SHP77 treated with DMSO at 0.1 percent for 48 hours (cell line): ENCODE measurements at regions not wholly inside any gene's neighbourhood (a gene's known extent, or its start where the extent isn't known, plus 50 kb on each side); places are given as distances from the start of the nearest gene placed in this dataset.
"Not testable (repeated sequence)": the region's sequence is repeated elsewhere in the genome, so short reads cannot be mapped to it uniquely, and the experiment has no call there.

Source experiments
- DNase-seq: peaks from one replicate; lab custom pipeline; 2025; lab: John Stamatoyannopoulos, UW

GRCh38 chr2:39996653-39997080 lies 217.6 kb upstream of the THUMPD2 start:
- DNase-seq, result no peak

DNA sequence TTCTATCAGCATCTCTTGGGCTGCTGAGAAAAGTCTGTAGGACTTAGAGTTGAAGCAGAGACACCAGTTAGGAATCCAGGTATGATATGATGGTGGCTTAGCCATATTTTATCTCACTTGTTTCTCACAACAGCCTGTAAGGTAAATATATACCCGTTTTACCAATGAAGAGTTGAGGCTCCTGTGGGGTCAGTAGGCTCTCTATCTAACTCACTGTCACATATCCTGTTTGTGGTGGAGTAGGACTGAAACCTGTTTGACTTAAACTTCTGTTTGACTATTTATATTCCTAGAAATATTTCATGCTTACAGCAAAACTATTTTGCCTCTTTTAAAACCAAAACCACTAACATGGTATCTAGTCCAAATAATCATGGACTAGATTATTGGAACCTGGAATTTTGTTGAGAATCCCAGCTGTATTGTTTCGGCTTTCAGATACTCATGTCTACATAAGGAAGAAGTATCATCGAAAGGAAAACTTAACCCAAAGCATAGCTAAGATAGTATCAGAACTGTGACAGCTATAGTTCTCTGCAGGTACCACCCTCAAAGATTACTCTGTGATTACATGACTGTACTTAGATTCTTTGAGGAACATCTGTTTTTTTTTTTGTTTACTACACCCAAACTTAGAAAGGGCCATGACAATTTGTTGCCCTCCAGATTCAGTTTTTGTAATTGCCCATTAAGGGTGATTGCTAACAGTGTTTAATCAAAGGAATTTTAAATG lies 216.1 kb upstream of the THUMPD2 start:
- DNase-seq, result no peak

GRCh38 chr2:39994151-39994550 lies 215.1 kb upstream of the THUMPD2 start:
- no peak for DNase-seq

- DNase-seq, result no peak
These were observed 212.2 kb upstream of the THUMPD2 start for GRCh38 chr2:39991298-39991697.

DNA sequence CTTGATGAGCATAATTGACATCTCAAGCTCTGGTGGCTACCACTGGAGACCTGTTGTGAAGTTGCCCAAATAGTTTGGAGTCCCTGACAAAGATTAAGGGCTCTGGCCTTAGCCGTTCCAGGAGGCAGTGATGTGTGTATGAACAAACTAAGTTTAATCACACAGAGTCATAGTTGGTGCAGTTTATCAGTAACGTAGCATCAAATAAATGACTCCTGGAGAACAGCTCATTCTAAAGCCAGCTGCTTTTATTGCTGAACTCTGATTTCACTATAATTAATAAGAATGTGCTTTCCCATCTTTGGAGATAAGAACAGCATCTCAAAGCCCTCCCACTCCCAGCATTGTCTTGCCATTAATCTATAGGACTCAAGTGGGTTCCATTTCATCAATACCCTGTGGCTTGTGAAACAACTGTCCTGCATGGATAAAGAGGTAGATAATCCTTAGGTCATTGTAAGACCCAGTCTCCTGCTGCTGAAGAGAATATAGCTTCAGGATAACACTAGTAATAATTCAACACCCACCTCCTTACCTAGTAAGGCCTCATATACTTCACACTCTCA lies 211.4 kb upstream of the THUMPD2 start:
- no peak for DNase-seq

DNA sequence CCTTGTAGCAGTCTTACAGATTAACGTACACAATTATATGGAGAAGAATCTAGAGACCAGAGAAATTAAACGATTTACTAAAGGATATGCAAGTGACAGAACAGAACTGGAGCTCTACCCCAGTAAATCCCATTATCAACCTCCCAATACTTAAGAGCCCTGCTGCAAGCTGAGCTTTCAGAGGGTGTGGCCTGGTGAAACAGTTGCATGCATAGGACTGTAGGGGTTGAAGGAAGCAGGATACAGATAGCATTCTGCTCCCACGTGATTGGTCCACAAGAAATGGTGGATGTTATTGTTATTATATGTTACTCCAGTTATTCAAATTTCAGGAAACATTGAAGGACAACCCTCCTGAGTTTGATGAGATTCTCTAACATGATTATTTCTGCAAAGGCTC lies 210.8 kb upstream of the THUMPD2 start:
- no peak for DNase-seq

GRCh38 chr2:39981883-39982311 lies 202.8 kb upstream of the THUMPD2 start:
- no peak for DNase-seq

DNA sequence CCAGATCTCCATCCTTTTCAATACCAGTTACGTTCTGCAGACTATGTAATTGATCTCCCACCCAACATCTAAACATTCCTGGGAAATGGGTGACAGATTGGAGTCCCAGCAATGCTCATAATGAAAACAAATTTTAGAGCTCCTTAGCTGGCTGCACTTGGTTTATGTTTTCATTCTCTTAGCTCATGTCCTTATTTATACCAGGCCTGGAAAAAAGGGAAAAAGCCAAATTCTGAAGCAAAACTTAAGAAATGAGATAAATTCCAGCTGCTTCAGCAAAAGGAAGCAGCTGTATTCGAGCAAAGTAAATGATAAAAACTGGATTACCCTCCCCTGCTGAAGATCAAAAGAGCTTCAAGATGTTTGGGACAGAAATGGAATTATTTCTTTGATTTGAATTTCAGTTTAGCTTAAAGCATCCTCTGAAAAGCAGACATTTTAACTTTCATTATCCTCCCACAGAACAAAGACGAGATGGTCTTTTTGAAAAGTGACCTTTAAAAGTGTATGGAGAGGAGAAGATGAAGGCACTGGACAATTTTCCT lies 196.5 kb upstream of the THUMPD2 start:
- DNase-seq, result no peak

DNA sequence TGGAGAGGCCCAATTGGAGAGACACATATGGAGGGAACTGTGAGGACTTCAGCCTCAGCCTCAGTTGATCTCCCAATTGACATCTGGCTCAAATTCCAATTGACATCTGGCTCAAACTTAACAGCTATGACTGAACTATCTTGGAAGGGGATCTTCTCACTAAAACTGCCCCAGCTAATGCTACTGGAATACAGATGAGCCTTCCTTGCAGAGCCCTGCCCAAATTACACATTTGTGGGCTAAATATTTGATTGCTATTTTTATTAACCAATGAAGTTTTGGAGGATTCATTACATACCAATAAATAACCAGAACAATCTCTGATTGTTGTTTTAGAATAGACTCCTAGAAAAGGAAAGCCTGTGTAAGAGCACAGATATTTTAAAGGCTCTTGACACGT lies 189.0 kb upstream of the THUMPD2 start:
- DNase-seq, result no peak

DNA sequence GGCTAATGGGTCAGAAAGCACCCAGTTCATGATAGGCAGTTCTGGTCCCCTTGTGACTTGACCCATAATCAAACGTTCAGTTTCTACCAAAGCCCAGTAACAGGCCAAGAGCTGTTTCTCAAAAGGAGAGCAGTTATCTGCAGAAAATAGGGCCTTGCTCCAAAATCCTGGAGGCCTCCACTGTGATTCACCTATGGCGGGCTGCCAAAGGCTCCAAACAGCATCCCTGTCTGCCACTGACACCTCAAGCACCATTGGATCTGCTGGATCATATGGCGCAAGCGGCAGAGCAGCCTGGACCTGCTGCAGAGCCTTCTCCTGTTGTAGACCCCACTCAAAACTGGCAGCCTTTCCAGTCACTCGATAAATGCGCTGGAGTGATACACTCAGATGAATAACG lies 181.6 kb upstream of the THUMPD2 start:
- DNase-seq, result not testable (repeated sequence)

GRCh38 chr2:39954346-39954745 lies 175.3 kb upstream of the THUMPD2 start:
- DNase-seq, result no peak

DNA sequence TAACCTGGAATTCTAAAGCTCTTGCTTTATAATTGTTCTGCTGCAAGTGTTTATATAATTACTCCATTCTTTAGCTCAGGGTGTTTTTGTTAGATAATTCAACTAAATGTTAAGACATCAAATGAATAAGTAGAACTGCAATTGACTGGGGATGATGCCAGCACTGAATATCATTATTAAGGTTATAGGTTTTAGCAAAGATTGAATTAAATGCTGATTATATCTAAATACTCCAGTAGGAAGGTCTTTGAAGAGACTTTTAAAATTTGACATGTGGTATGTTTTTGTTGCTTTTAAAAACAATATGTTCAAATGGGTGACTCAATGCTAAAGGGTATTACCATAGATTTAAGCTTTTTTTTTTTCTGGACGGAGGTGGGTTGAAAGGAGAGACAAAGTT lies 170.1 kb upstream of the THUMPD2 start:
- DNase-seq, result no peak

DNA sequence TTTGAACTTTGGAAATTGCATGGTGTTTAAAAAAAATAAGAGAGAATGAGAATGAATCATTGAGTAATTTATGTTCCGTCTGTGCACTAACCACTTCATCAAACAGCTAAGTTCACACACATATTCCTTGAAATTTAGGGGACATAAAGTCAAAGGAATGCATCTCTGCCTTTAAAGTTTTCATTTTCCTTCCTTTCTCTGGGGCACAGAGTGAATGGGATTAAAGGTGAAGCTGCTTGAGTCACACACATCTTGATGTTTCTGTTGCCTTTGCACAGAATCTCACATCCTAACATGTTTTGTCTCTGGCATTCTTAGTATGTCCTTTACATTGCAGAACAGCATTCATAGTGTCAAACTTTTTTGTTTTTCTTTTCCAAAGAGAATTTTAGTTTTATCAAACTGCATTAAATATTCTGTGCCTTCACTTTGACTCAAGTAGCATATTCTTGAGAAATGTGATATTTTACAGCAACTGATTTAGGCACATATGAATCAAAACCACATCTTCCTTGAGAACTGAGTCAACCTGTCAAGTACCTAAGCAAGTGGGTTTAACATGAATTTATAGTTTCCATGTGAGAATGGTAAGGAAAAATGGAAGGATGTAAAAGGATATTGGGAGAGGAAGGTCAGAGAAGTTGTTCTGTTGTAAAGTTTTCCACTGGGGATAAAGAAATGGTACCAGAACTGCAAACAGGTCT lies 169.1 kb upstream of the THUMPD2 start:
- DNase-seq, result no peak

- no peak for DNase-seq
These were observed 168.4 kb upstream of the THUMPD2 start for GRCh38 chr2:39947294-39948015.

DNA sequence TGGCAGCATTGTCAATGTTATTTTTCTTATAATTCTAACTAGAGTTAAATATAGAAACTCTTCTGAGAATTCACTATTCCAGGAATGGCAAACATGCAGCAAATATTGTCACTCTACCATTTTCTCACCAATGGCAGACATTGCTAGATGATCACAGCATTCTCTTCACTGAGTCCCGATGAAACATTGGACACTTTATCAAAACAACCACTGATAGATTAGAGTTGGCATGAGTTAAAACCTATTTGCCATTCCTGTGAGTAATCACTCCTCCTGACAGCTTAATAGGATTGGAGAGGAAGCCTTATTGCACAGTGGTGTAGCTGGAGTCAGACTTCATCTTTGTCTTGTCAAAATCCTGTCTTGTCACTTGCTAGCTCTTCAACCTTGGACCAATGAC lies 163.9 kb upstream of the THUMPD2 start:
- DNase-seq, result no peak

- DNase-seq, result no peak
These were observed 159.2 kb upstream of the THUMPD2 start for GRCh38 chr2:39938035-39938835.

- DNase-seq, result no peak
These were observed 158.6 kb upstream of the THUMPD2 start for GRCh38 chr2:39937621-39938020.

- DNase-seq, result no peak
These were observed 155.8 kb upstream of the THUMPD2 start for GRCh38 chr2:39934851-39935250.

DNA sequence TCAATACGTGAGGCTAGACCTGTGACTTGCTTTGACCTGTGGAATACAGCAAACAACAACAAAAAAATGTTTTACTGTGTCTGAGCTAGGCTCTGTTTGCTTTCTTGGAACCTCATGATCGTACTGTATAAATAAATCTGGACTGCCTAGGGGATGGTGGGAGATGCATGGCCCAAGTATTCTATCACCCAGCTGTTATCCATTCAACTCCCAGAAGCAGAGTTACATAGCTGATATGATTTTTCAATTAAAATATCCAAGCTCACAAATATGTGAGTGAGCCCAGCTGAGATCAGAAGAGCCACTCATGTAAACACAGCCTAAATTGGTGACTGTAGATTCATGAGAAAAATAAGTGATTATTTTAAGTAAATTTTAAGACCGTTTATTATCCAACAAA lies 154.1 kb upstream of the THUMPD2 start:
- DNase-seq, result no peak

GRCh38 chr2:39932198-39932597 lies 153.1 kb upstream of the THUMPD2 start:
- no peak for DNase-seq

GRCh38 chr2:39930175-39930917 lies 151.3 kb upstream of the THUMPD2 start:
- no peak for DNase-seq
